Activated T-helper 17 cell treated with anti-CD3 and anti-CD28 coated beads, Interleukin-2, amount 50 U/mL, for 72 hours (primary cell): ENCODE measurements at regions not wholly inside any gene's neighbourhood (a gene's known extent, or its start where the extent isn't known, plus 50 kb on each side); places are given as distances from the start of the nearest gene placed in this dataset.

Source experiments
- ATAC-seq: fragments of 150-1000 bp; cut with Tn5 transposase; replicated peaks from 2 replicates; pipeline ENCODE4 v1.10.0; 2021; ENCODE audit warnings: mild to moderate bottlenecking, moderate library complexity
- H3K27ac Mint-ChIP-seq: one replicate; pipeline ENCODE4 v1.8.0; 2022; ENCODE audit warnings: mixed read lengths
- H3K27me3 Mint-ChIP-seq: one replicate; pipeline ENCODE4 v1.8.0; 2022; ENCODE audit warnings: mixed read lengths
- H3K36me3 Mint-ChIP-seq: one replicate; pipeline ENCODE4 v1.8.0; 2022; ENCODE audit warnings: low read depth, mild to moderate bottlenecking, mixed read lengths
- H3K4me1 Mint-ChIP-seq: one replicate; pipeline ENCODE4 v1.8.0; 2022; ENCODE audit warnings: mixed read lengths
- H3K4me3 Mint-ChIP-seq: one replicate; pipeline ENCODE4 v1.8.0; 2022; ENCODE audit warnings: mild to moderate bottlenecking, mixed read lengths
- H3K9me3 Mint-ChIP-seq: one replicate; pipeline ENCODE4 v1.8.0; 2022; ENCODE audit warnings: mixed read lengths

GRCh38 chr5:107100121-107100520 is 570.6 kb downstream of the EFNA5 start:
- ATAC-seq, result no peak

GRCh38 chr5:107099506-107099905 is 571.2 kb downstream of the EFNA5 start:
- no peak overlapping the region for H3K4me3 Mint-ChIP-seq

More at GRCh38 chr5:107100121-107100520, 570.6 kb downstream of the EFNA5 start:
- Mint-ChIP-seq H3K36me3 (no peaks in the 10 kb centered on the region), H3K27me3 (no peaks in the 10 kb centered on the region), H3K4me1 (no peaks in the 10 kb centered on the region), H3K9me3 (no peaks in the 10 kb centered on the region), H3K27ac (no peak overlapping the region), H3K4me3 (no peak overlapping the region)

GRCh38 chr5:107092695-107093094 is 578.0 kb downstream of the EFNA5 start:
- H3K36me3 Mint-ChIP-seq, result no peaks in the 10 kb centered on the region
- ATAC-seq, result no peak
- H3K27me3 Mint-ChIP-seq, result no peaks in the 10 kb centered on the region
- H3K4me3 Mint-ChIP-seq, result no peak overlapping the region
- H3K4me1 Mint-ChIP-seq, result no peaks in the 10 kb centered on the region
- no peak overlapping the region for H3K27ac Mint-ChIP-seq
- H3K9me3 Mint-ChIP-seq, result peaks cover 3% of the 10 kb centered on the region

More at GRCh38 chr5:107099506-107099905, 571.2 kb downstream of the EFNA5 start:
- Mint-ChIP-seq H3K36me3 (no peaks in the 10 kb centered on the region), H3K27me3 (no peaks in the 10 kb centered on the region), H3K9me3 (no peaks in the 10 kb centered on the region), H3K4me1 (no peaks in the 10 kb centered on the region), H3K27ac (no peak overlapping the region)
- no peak for ATAC-seq

GRCh38 chr5:107090506-107090905 is 580.2 kb downstream of the EFNA5 start:
- Mint-ChIP-seq H3K4me3 (no peak overlapping the region), H3K36me3 (no peaks in the 10 kb centered on the region), H3K27me3 (no peaks in the 10 kb centered on the region), H3K27ac (no peak overlapping the region), H3K4me1 (no peaks in the 10 kb centered on the region), H3K9me3 (peaks cover 9% of the 10 kb centered on the region)
- no peak for ATAC-seq

GRCh38 chr5:107088907-107089306 is 581.8 kb downstream of the EFNA5 start:
- ATAC-seq, result no peak
- Mint-ChIP-seq H3K27ac (no peak overlapping the region), H3K36me3 (no peaks in the 10 kb centered on the region), H3K4me3 (no peak overlapping the region), H3K9me3 (peaks cover 11% of the 10 kb centered on the region), H3K4me1 (no peaks in the 10 kb centered on the region), H3K27me3 (no peaks in the 10 kb centered on the region)

- Mint-ChIP-seq H3K36me3 (no peaks in the 10 kb centered on the region), H3K27me3 (no peaks in the 10 kb centered on the region), H3K4me1 (no peaks in the 10 kb centered on the region), H3K9me3 (peaks cover 8% of the 10 kb centered on the region), H3K4me3 (no peak overlapping the region), H3K27ac (no peak overlapping the region)
- no peak for ATAC-seq
These were observed 585.2 kb downstream of the EFNA5 start for GRCh38 chr5:107085572-107085971.

GRCh38 chr5:107074996-107075395 is 595.7 kb downstream of the EFNA5 start:
- H3K9me3 Mint-ChIP-seq, result peaks cover 13% of the 10 kb centered on the region
- no peak overlapping the region for H3K4me3 Mint-ChIP-seq
- no peaks in the 10 kb centered on the region for H3K4me1 Mint-ChIP-seq
- ATAC-seq, result no peak
- H3K27ac Mint-ChIP-seq, result no peak overlapping the region
- no peaks in the 10 kb centered on the region for H3K27me3 Mint-ChIP-seq
- no peaks in the 10 kb centered on the region for H3K36me3 Mint-ChIP-seq

GRCh38 chr5:107072967-107073366 is 597.8 kb downstream of the EFNA5 start:
- Mint-ChIP-seq H3K27ac (no peak overlapping the region), H3K27me3 (no peaks in the 10 kb centered on the region)

GRCh38 chr5:107072440-107072839 is 598.3 kb downstream of the EFNA5 start:
- ATAC-seq, result no peak
- Mint-ChIP-seq H3K36me3 (no peaks in the 10 kb centered on the region), H3K4me3 (no peak overlapping the region), H3K9me3 (peaks cover 10% of the 10 kb centered on the region), H3K4me1 (no peaks in the 10 kb centered on the region), H3K27ac (no peak overlapping the region), H3K27me3 (no peaks in the 10 kb centered on the region)

More at GRCh38 chr5:107072967-107073366, 597.8 kb downstream of the EFNA5 start:
- no peak for ATAC-seq
- Mint-ChIP-seq H3K36me3 (no peaks in the 10 kb centered on the region), H3K4me1 (no peaks in the 10 kb centered on the region), H3K9me3 (peaks cover 10% of the 10 kb centered on the region), H3K4me3 (no peak overlapping the region)

- Mint-ChIP-seq H3K27me3 (no peaks in the 10 kb centered on the region), H3K27ac (no peak overlapping the region), H3K36me3 (no peaks in the 10 kb centered on the region), H3K4me3 (no peak overlapping the region), H3K9me3 (peaks cover 7% of the 10 kb centered on the region), H3K4me1 (no peaks in the 10 kb centered on the region)
- no peak for ATAC-seq
These were observed 602.0 kb downstream of the EFNA5 start for GRCh38 chr5:107068782-107069181.

- Mint-ChIP-seq H3K27me3 (no peaks in the 10 kb centered on the region), H3K9me3 (peaks cover 3% of the 10 kb centered on the region), H3K4me3 (no peak overlapping the region), H3K27ac (no peak overlapping the region), H3K4me1 (no peaks in the 10 kb centered on the region), H3K36me3 (no peaks in the 10 kb centered on the region)
- ATAC-seq, result no peak
These were observed 603.3 kb downstream of the EFNA5 start for GRCh38 chr5:107067395-107067794.

GRCh38 chr5:107063511-107063910 is 607.2 kb downstream of the EFNA5 start:
- Mint-ChIP-seq H3K27me3 (no peaks in the 10 kb centered on the region), H3K36me3 (no peaks in the 10 kb centered on the region), H3K27ac (no peak overlapping the region), H3K9me3 (no peaks in the 10 kb centered on the region), H3K4me3 (no peak overlapping the region), H3K4me1 (no peaks in the 10 kb centered on the region)
- ATAC-seq, result no peak

- no peaks in the 10 kb centered on the region for H3K36me3 Mint-ChIP-seq
- H3K27ac Mint-ChIP-seq, result no peak overlapping the region
- H3K4me3 Mint-ChIP-seq, result no peak overlapping the region
- no peak for ATAC-seq
- H3K27me3 Mint-ChIP-seq, result no peaks in the 10 kb centered on the region
- no peaks in the 10 kb centered on the region for H3K4me1 Mint-ChIP-seq
- no peaks in the 10 kb centered on the region for H3K9me3 Mint-ChIP-seq
These were observed 611.9 kb downstream of the EFNA5 start for GRCh38 chr5:107058803-107059202.

GRCh38 chr5:107058235-107058634 is 612.5 kb downstream of the EFNA5 start:
- no peaks in the 10 kb centered on the region for H3K27me3 Mint-ChIP-seq
- H3K4me1 Mint-ChIP-seq, result no peaks in the 10 kb centered on the region
- no peak overlapping the region for H3K27ac Mint-ChIP-seq
- no peaks in the 10 kb centered on the region for H3K9me3 Mint-ChIP-seq
- H3K4me3 Mint-ChIP-seq, result no peak overlapping the region
- no peaks in the 10 kb centered on the region for H3K36me3 Mint-ChIP-seq
- no peak for ATAC-seq

GRCh38 chr5:107056278-107056677 is 614.5 kb downstream of the EFNA5 start:
- ATAC-seq, result no peak

GRCh38 chr5:107047048-107047447 is 623.7 kb downstream of the EFNA5 start:
- no peaks in the 10 kb centered on the region for H3K27me3 Mint-ChIP-seq
- H3K9me3 Mint-ChIP-seq, result no peaks in the 10 kb centered on the region
- H3K4me1 Mint-ChIP-seq, result no peaks in the 10 kb centered on the region
- no peaks in the 10 kb centered on the region for H3K36me3 Mint-ChIP-seq
- no peak overlapping the region for H3K4me3 Mint-ChIP-seq
- no peak for ATAC-seq
- H3K27ac Mint-ChIP-seq, result no peak overlapping the region

More at GRCh38 chr5:107056278-107056677, 614.5 kb downstream of the EFNA5 start:
- no peak overlapping the region for H3K27ac Mint-ChIP-seq
- H3K4me3 Mint-ChIP-seq, result no peak overlapping the region
- H3K4me1 Mint-ChIP-seq, result no peaks in the 10 kb centered on the region
- H3K9me3 Mint-ChIP-seq, result no peaks in the 10 kb centered on the region
- H3K36me3 Mint-ChIP-seq, result no peaks in the 10 kb centered on the region
- no peaks in the 10 kb centered on the region for H3K27me3 Mint-ChIP-seq
